C1 segment of cervical spinal cord (tissue), 14 donors: ENCODE measurements at regions not wholly inside any gene's neighbourhood (a gene's known extent, or its start where the extent isn't known, plus 50 kb on each side); places are given as distances from the start of the nearest gene placed in this dataset.
"Not testable (repeated sequence)": the region's sequence is repeated elsewhere in the genome, so short reads cannot be mapped to it uniquely, and the experiment has no call there.

ENCODE experiments used
- DNase-seq, 14 donors: peaks; one replicate each; lab custom pipeline; 2025; lab: John Stamatoyannopoulos, UW

DNA sequence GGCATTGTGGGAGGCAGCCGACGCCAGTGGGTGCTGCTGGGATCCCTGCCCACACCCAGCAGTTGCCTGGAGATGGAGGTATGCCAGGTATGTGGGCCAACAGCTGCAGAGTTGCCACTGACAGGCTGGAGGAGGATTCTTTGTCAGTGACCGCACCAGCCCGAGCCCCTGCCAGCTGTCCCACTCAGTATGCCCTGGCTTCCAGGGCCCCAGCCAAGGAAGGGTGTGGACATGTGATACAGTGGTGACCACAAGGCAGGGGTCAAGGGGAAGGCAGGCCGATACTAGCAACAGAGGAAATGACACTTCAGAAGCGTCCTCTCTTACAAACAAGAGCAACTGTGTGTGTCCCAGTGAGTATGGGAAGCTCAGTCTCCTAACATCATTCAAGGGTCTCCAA, 185.1 kb upstream of the NOTCH2NLA start:
- DNase-seq, result not testable (repeated sequence)

DNA sequence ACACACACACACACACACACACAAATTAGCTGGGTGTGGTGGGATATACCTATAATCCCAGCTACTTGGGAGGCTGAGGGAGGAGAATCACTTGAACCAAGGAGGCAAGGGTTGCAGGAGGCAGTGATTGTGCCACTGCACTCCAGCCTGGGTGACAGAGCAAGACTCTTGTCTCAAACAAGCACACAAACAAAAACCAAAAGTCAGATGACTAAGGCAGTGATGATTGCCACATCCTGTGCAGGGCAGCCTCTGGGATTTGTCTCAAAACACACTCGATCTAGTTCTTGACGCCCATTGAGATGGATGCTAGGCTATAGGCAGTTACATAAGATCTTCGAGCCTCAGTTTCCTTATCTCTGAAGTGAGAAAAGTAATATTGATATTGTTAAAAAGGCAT, 183.1 kb upstream of the NOTCH2NLA start:
- not testable (repeated sequence) for DNase-seq

DNA sequence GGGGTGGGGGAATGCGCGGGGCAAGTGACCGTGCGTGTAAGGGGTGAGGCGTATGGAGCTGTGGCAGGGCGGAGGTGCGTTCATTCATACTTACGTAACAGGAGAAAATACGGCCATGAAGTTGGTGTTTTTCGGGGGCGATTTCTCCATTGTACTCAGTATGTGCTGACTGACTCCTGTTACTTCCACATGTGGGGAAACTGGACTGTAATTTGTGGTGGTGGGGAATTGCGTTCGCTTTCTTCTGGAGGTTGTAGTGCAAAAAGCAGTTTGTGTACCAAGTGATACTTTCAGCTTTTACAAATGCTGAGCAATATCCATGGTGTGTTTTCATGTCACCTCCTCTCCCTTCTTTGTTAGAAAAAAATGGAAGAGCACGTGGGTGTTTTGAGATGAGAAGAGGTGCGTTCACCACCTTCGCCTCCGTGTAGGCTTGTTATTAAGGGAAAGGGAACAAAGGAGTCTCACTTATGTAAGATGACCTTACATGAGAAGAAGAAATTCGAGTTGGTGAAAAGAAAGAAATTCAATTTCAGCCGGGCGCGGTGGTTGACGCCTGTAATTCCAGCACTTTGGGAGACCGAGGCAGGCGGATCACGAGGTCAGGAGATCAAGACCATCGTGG, 181.1 kb upstream of the NOTCH2NLA start:
- peak in 4 of 14 donors; percentile 8 to 73 (median 19) for DNase-seq

- peak in 9 of 14 donors; percentile 8 to 92 (median 28) for DNase-seq
These were observed 180.4 kb upstream of the NOTCH2NLA start for GRCh38 chr1:146409116-146409801.

- not testable (repeated sequence) for DNase-seq
These were observed 172.5 kb upstream of the NOTCH2NLA start for GRCh38 chr1:146401281-146401825.

- not testable (repeated sequence) for DNase-seq
These were observed 171.6 kb upstream of the NOTCH2NLA start for GRCh38 chr1:146400173-146401121.

- not testable (repeated sequence) for DNase-seq
These were observed 170.4 kb upstream of the NOTCH2NLA start for GRCh38 chr1:146399225-146399624.

GRCh38 chr1:146396801-146397200, 168.0 kb upstream of the NOTCH2NLA start:
- DNase-seq, result not testable (repeated sequence)

DNA sequence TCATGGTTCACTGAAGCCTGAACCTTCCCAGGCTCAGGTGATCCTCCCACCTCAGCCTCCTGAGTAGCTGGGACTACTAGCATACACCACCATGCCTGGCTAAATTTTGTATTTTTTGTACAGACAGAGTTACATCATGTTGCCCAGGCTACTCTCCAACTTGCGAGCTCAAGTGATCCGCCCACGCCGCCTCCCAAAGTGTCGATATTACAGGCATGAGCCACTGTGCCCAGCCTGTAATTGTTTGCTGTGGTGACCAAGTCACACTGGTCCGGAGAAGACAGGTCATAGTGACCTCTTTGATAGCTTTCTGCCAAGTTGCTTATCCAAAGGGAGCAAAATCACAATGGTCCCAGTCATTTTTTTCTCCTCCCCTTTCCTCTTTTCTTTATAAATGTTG, 167.4 kb upstream of the NOTCH2NLA start:
- DNase-seq, result not testable (repeated sequence)

DNA sequence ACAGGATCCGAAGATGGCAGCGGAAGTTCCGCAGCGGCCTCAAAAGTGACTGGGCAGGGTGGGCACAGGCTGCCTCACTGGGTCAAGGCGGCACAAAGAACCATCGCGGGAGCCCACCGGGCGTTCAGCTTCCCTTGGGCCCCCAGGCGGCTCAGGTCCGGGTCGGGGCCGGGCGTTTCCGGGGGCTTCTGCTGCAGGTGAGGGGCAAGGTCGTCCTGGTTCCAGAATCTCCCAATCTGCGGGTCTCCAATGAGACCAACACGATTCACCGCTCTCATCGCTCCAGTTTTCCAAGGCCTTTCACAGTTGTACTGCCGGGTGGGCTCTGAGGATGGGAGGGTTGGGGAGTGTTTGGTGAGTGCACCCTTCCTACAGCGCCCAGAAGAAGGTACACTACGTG, 165.0 kb upstream of the NOTCH2NLA start:
- not testable (repeated sequence) for DNase-seq

DNA sequence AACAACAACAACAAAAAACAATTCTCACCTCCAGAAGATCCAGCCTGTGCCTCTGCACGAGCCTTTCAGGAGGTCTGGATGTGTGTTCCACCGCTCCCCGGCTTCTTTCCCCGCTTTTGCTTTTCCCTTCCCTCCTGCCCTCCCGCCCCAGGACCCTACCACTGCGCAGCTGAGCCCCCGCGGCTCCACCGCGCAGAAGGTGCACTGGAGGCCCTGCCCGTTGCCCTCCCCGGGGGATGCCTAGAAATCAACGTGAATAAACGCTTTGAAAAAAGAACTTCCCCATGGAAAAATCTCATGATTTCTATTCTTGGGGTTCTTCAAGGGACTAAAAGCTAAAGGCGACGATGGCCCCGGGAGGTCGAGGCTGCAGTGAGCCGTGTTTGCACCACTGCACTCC, 164.3 kb upstream of the NOTCH2NLA start:
- DNase-seq, result not testable (repeated sequence)

DNA sequence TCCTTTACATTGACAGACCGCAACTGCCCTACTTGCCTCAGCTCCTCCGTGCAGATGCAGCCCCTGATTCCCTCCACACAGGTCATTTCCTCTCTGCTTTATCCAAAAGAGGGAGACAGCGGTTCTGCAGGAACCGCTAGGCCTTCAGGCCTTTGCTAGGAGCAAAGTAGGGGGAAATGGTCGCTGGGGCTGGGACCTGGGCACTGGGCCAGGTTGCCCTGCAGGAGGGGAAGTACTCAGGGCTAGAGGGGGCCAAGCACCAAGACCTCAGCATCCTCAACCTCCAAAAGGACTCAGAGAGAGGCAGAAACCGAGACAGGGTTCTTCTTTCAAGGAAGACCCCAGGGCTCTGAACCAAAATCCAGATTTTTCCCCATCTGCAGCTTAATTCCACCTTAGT, 160.4 kb upstream of the NOTCH2NLA start:
- not testable (repeated sequence) for DNase-seq

DNA sequence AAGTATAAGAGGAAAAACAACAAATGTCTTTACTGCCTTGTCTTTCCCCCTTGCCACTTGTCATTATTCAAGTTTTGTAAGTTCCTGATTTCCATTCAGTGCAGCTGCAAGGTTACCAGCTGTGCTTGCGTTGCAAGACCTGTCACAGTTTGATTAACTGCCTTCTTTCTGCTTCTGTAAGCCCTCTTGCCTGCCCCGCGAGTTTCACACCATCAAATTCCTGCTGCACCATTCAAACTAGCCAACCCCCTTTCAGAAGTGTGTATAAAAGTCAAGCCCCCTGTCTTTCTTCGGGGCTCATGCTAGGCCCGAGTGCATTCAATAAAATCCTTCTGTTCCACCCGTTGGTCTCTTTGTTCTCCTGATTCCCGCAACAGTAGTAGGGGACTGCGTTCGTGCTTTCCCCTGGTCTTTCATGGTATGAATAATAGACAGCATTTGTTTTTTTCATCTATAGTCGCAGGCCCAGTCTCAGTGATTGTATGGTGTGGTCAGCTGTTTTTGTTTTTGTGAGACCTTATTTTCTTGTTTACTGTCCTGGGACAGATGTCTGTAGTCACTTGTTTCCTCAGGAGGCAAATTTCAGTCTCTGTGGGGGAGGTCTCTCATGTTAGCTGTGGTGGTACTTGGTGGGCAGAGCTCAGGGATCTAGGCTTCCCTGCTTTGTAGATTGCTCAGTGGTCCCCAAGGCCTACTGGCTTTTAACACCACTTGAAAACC, 159.1 kb upstream of the NOTCH2NLA start:
- DNase-seq, result not testable (repeated sequence)

GRCh38 chr1:146386851-146387749, 158.3 kb upstream of the NOTCH2NLA start:
- peak in 11 of 14 donors; percentile 30 to 94 (median 53) for DNase-seq

GRCh38 chr1:146381196-146381595, 152.4 kb upstream of the NOTCH2NLA start:
- not testable (repeated sequence) for DNase-seq

GRCh38 chr1:146376708-146377496, 148.1 kb upstream of the NOTCH2NLA start:
- peak in 13 of 14 donors; percentile 30 to 94 (median 71) for DNase-seq

DNA sequence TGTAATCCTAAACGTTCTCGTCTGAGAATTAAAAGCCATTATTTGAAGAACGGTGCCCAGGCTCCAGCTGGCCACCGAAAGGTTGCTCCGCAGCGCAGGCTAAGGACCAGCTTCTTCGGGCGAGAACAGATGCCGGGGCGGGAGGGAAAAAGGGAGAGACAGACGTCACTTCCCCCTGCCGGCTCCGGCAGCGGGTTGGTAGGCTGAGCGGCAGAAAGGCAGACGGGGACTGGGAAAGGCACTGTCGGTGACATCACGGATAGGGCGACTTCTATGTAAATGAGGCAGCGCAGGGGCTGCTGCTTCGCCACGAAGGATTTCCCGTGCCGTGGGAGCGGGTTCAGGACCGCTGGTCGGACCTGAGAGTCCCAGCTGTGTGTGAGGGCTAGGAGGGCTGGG, 147.5 kb upstream of the NOTCH2NLA start:
- DNase-seq, result peak in 12 of 14 donors; percentile 58 to 93 (median 80)

DNA sequence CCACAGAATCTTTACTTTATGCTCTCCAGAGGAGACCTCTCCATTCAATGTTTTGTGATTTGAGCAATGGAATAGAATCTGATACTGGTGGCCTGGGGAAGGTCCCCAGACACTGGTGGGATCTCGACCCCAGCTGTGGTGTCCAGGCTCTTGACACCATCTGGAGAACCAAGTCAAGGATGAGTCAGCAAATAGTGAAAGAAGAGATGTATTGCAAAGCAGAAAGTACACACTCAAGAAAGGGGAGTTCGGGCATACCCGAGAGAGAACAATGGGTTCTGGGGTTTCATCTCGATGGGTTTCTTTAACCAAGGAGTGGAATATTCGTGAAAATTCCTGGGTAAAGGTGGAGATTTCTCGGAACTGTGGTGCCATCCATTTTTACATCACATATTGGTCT, 146.3 kb upstream of the NOTCH2NLA start:
- DNase-seq, result not testable (repeated sequence)

DNA sequence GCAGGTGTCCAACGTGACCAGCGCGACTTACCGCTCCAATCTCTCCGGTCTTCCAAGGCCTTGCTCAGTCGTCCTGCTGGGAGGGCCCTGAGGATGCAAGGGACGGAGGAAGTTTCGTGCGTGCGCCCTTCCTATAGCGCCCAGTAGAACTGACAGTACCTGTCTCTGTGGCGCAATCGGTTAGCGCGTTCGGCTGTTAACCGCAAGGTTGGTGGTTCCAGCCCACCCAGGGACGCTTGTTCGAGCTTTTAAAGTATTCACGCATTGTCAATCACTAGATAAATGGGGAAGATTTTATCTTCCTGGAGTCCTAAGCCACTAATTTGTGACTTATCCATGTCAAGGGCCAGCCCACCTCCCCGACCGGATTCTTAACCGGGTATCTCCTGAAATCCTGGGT, 141.1 kb upstream of the NOTCH2NLA start:
- DNase-seq, result peak in 8 of 14 donors; percentile 3 to 68 (median 21)
